Activated CD8-positive, alpha-beta memory T cell treated with anti-CD3 and anti-CD28 coated beads for 4 hours (primary cell): ENCODE measurements at regions not wholly inside any gene's neighbourhood (a gene's known extent, or its start where the extent isn't known, plus 50 kb on each side); places are given as distances from the start of the nearest gene placed in this dataset.

Source experiments
- DNase-seq, 2 donors: peaks; one replicate each; pipeline ENCODE4 v3.0.0-alpha.2; 2020; ENCODE audit warnings: low read depth in 2 of 2

GRCh38 chr3:176794406-176794805, 402.9 kb downstream of the TBL1XR1 start:
- DNase-seq, result no peak

GRCh38 chr3:176789947-176790346, 407.3 kb downstream of the TBL1XR1 start:
- no peak for DNase-seq

- DNase-seq, result no peak
Measured at GRCh38 chr3:176789281-176789705, 408.0 kb downstream of the TBL1XR1 start.

GRCh38 chr3:176787506-176787905, 409.8 kb downstream of the TBL1XR1 start:
- no peak for DNase-seq

- no peak for DNase-seq
Measured at GRCh38 chr3:176785171-176785570, 412.1 kb downstream of the TBL1XR1 start.

- DNase-seq, result no peak
Measured at GRCh38 chr3:176780766-176781165, 416.5 kb downstream of the TBL1XR1 start.

GRCh38 chr3:176776622-176777175, 420.6 kb downstream of the TBL1XR1 start:
- no peak for DNase-seq

GRCh38 chr3:176769547-176770190, 427.6 kb downstream of the TBL1XR1 start:
- DNase-seq, result no peak

- DNase-seq, result no peak
Measured at GRCh38 chr3:176767385-176767784, 429.9 kb downstream of the TBL1XR1 start.

GRCh38 chr3:176766862-176767261, 430.4 kb downstream of the TBL1XR1 start:
- DNase-seq, result no peak

- DNase-seq, result no peak
Measured at GRCh38 chr3:176765382-176765900, 431.8 kb downstream of the TBL1XR1 start.

- DNase-seq, result no peak
Measured at GRCh38 chr3:176759815-176760506, 437.3 kb downstream of the TBL1XR1 start.

- DNase-seq, result no peak
Measured at GRCh38 chr3:176757429-176757828, 439.9 kb downstream of the TBL1XR1 start.

- no peak for DNase-seq
Measured at GRCh38 chr3:176755977-176756376, 441.3 kb downstream of the TBL1XR1 start.

- no peak for DNase-seq
Measured at GRCh38 chr3:176755552-176755951, 441.7 kb downstream of the TBL1XR1 start.

GRCh38 chr3:176741664-176742047, 455.6 kb downstream of the TBL1XR1 start:
- no peak for DNase-seq

- no peak for DNase-seq
Measured at GRCh38 chr3:176740906-176741663, 456.2 kb downstream of the TBL1XR1 start.

GRCh38 chr3:176739159-176739558, 458.1 kb downstream of the TBL1XR1 start:
- no peak for DNase-seq

GRCh38 chr3:176737480-176738110, 459.7 kb downstream of the TBL1XR1 start:
- no peak for DNase-seq

GRCh38 chr3:176734146-176734545, 463.1 kb downstream of the TBL1XR1 start:
- no peak for DNase-seq

GRCh38 chr3:176724394-176724759, 472.9 kb downstream of the TBL1XR1 start:
- DNase-seq, result no peak
